Panc1 (cell line): ENCODE measurements at regions not wholly inside any gene's neighbourhood (a gene's known extent, or its start where the extent isn't known, plus 50 kb on each side); places are given as distances from the start of the nearest gene placed in this dataset.

ENCODE experiments used
- CTCF ChIP-seq: fragments of 450-650 bp; IDR thresholded peaks from 2 replicates; pipeline ENCODE4 v1.5.1; 2017; ENCODE audit warnings: mild to moderate bottlenecking
- POLR2AphosphoS5 ChIP-seq: IDR thresholded peaks from 2 replicates; pipeline ENCODE4 v1.6.1; 2012; ENCODE audit warnings: mild to moderate bottlenecking, low read depth, low read length, moderate library complexity
- REST ChIP-seq, 2 experiments: IDR thresholded peaks; 2 replicates each; pipeline ENCODE4 v1.6.1; 2011 to 2012; ENCODE audit warnings: low read depth in 2 of 2, control low read depth in 1 of 2, low read length in 1 of 2, mild to moderate bottlenecking in 1 of 2, moderate library complexity in 1 of 2; ENCODE audit not compliant: insufficient read depth in 1 of 2
- SIN3A ChIP-seq: IDR thresholded peaks from 2 replicates; pipeline ENCODE4 v1.6.1; 2012; ENCODE audit warnings: low read depth, mild to moderate bottlenecking, low read length, moderate library complexity, borderline replicate concordance; ENCODE audit not compliant: insufficient read depth
- TCF7L2 ChIP-seq: IDR thresholded peaks from 2 replicates; pipeline ENCODE4 v1.6.1; 2011; ENCODE audit warnings: mild to moderate bottlenecking, low read depth, low read length, inconsistent platforms

- TF ChIP-seq POLR2AphosphoS5 (no peak), CTCF (no peak), REST (IDR thresholded peaks at IDR 0.05; ENCODE audit: insufficient read depth in 1 of 2, low read depth in 2 of 2, low read length in 1 of 2) (no peak), TCF7L2 (no peak), SIN3A (no peak)
These were observed 237.6 kb downstream of the CSNK2A3 start for GRCh38 chr11:11115475-11115874.
